ENCODE measurements at regions not wholly inside any gene's neighbourhood (a gene's known extent, or its start where the extent isn't known, plus 50 kb on each side); places are given as distances from the start of the nearest gene placed in this dataset.

DNA sequence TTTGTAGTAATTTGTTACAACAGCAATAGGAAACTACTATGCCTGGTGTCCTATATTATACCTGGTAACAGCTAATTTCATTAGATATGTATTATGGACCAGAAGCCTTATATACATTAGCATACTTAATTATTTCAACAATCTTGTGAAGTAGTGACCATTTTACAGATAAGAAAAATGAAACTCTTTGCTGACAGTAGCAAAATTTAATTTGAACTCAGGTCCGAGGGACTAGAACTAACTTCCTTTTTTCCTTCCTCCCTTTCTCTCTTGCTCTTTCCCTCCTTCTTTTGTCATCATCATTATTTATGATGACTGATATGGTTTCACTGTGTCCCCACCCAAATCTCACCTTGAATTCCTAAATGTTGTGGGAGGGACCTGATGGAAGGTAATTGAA, 482.0 kb downstream of the SNAPC1 start:
- Histone ChIP-seq H3K4me1 (no peaks in the 10 kb centered on the region), H3K36me3 (no peaks in the 10 kb centered on the region), H3K4me3 (no peak overlapping the region), H3K27me3 (no peaks in the 10 kb centered on the region), H3K9me3 (no peaks in the 10 kb centered on the region), H3K27ac (no peak overlapping the region)
- DNase-seq (no peak), ATAC-seq (no peak)
- intact Hi-C loops (cut with DNase I) = no loop called here
- no peak for TF ChIP-seq POLR2A (IDR thresholded peaks at IDR 0.05)
- 77 to 82% (median 81%) methylated on average over 1 of the region's 1 CpG for WGBS, 4 donors

DNA sequence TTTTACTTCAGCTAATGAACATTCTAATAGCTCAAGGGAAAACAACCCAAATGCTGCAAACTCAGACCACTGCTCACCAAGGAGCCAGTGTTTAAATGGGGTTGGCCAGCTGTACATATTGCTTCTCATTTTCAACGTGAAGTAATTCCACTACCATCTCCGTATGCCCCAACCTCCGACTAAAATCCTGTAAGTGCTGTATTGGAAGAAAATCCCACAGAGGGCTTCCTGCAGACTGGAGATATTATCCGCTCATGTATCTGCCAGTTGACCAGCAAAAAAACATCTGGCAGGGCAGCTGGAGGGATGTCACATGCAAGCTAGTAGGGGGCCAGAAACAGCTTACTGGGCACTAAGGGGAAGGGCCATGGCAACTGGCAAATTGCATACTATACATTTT, 485.0 kb downstream of the SNAPC1 start:
- H3K27ac ChIP-seq = no peak overlapping the region
- H3K4me1 ChIP-seq = no peaks in the 10 kb centered on the region
- no peak overlapping the region for H3K4me3 ChIP-seq
- 59 to 69% (median 63%) methylated on average over 4 of the region's 4 CpGs for WGBS, 4 donors
- DNase-seq = no peak
- intact Hi-C loops (cut with DNase I) = no loop called here
- no peaks in the 10 kb centered on the region for H3K9me3 ChIP-seq
- ATAC-seq = no peak
- H3K27me3 ChIP-seq = no peaks in the 10 kb centered on the region
- no peaks in the 10 kb centered on the region for H3K36me3 ChIP-seq
- TF ChIP-seq POLR2A (IDR thresholded peaks at IDR 0.05) = no peak
- TF ChIP-seq, protein P1, sequence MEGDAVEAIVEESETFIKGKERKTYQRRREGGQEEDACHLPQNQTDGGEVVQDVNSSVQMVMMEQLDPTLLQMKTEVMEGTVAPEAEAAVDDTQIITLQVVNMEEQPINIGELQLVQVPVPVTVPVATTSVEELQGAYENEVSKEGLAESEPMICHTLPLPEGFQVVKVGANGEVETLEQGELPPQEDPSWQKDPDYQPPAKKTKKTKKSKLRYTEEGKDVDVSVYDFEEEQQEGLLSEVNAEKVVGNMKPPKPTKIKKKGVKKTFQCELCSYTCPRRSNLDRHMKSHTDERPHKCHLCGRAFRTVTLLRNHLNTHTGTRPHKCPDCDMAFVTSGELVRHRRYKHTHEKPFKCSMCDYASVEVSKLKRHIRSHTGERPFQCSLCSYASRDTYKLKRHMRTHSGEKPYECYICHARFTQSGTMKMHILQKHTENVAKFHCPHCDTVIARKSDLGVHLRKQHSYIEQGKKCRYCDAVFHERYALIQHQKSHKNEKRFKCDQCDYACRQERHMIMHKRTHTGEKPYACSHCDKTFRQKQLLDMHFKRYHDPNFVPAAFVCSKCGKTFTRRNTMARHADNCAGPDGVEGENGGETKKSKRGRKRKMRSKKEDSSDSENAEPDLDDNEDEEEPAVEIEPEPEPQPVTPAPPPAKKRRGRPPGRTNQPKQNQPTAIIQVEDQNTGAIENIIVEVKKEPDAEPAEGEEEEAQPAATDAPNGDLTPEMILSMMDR (IDR thresholded peaks at IDR 0.05) = no peak

DNA sequence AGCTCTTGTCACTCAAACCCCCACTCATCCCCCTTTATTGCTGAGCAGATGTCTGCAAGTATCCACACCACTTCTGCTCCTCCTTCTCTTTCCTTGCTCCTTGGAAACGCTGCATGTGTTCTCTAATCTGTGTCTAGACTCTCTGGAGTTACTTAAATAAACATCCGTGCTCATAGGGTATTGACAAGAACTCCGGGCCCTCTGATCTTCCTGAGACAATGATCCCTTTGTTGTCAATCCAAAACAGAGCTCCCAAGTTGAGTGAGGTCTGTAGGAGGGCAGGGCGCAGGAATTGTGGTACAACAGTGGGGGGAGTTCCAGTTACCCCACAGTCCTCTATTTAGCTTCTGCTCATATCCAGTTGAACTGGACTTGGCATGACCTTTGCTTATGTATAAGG, 489.0 kb downstream of the SNAPC1 start:
- Histone ChIP-seq H3K9me3 (no peaks in the 10 kb centered on the region), H3K4me3 (no peak overlapping the region), H3K36me3 (no peaks in the 10 kb centered on the region), H3K27ac (no peak overlapping the region), H3K4me1 (no peaks in the 10 kb centered on the region), H3K27me3 (no peaks in the 10 kb centered on the region)
- DNase-seq = no peak
- 41 to 47% (median 43%) methylated on average over 4 of the region's 4 CpGs for WGBS, 4 donors
- no peak for ATAC-seq
- intact Hi-C loops (cut with DNase I) = no loop called here
- TF ChIP-seq, protein P1 (IDR thresholded peaks at IDR 0.05) = no peak
- TF ChIP-seq POLR2A (IDR thresholded peaks at IDR 0.05) = no peak

DNA sequence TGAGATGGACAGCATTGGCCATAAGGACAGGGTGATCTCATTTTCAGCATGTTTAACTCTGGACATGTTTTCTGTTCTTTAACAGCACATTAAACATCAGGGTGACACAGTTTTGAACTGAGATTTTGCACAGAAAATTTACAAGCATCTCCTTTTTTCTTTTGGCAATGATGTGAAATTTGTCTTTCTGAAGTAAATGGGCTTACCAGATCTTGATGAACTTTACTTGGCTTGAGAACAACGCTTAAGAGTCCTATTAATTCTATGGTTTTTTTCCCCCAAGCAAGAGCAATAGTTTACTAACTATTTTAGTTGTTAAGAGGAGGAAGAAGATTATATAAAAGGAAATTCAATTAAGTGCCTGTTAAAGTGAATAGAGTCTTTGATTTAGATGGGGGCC, 491.0 kb downstream of the SNAPC1 start:
- no peaks in the 10 kb centered on the region for H3K36me3 ChIP-seq
- ATAC-seq (no peak), DNase-seq (no peak)
- intact Hi-C loops (cut with DNase I) = no loop called here
- WGBS, 4 donors = 71 to 85% (median 79%) methylated on average over 1 of the region's 1 CpG
- H3K27me3 ChIP-seq = no peaks in the 10 kb centered on the region
- no peak for TF ChIP-seq POLR2A (IDR thresholded peaks at IDR 0.05)
- TF ChIP-seq, protein P1 (IDR thresholded peaks at IDR 0.05) = no peak
- no peak overlapping the region for H3K4me3 ChIP-seq
- H3K4me1 ChIP-seq = no peaks in the 10 kb centered on the region
- no peak overlapping the region for H3K27ac ChIP-seq
- H3K9me3 ChIP-seq = no peaks in the 10 kb centered on the region

DNA sequence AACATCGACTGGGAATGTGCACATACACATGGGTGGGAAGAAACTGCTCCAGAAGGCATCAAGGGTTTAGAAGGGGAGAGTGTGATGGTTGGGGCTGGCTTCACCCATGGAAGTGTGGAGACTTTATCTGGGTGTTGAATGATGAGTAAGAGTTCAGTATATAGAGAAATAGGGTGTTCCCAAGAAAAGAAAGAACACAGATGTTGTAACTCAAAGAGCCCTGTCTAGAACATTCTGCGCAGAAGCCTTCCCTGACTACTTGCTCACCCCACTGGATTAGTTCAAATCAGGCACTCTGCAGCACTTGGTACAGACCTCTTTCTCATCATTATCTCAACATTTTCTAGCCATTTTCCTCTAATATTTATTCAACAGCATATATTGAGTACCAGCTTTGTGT, 491.7 kb downstream of the SNAPC1 start:
- H3K4me1 ChIP-seq = no peaks in the 10 kb centered on the region
- no peak for DNase-seq
- 62 to 80% (median 71%) methylated on average over 2 of the region's 2 CpGs for WGBS, 4 donors
- no peaks in the 10 kb centered on the region for H3K36me3 ChIP-seq
- intact Hi-C loops (cut with DNase I) = no loop called here
- no peak overlapping the region for H3K27ac ChIP-seq
- no peaks in the 10 kb centered on the region for H3K9me3 ChIP-seq
- no peaks in the 10 kb centered on the region for H3K27me3 ChIP-seq
- TF ChIP-seq, protein P1 (IDR thresholded peaks at IDR 0.05) = no peak
- TF ChIP-seq POLR2A (IDR thresholded peaks at IDR 0.05) = no peak
- ATAC-seq = no peak
- no peak overlapping the region for H3K4me3 ChIP-seq

Data from heart left ventricle (tissue), 16 donors.